Mesothelial cell of epicardium (in vitro differentiated cells): ENCODE measurements at regions not wholly inside any gene's neighbourhood (a gene's known extent, or its start where the extent isn't known, plus 50 kb on each side); places are given as distances from the start of the nearest gene placed in this dataset.
"Not testable (repeated sequence)": the region's sequence is repeated elsewhere in the genome, so short reads cannot be mapped to it uniquely, and the experiment has no call there.

Source experiments
- DNase-seq, 2 experiments: peaks; one replicate each; pipeline ENCODE4 v3.0.0; 2021; ENCODE audit warnings: low spot score in 2 of 2; ENCODE audit not compliant: unreplicated experiment in 2 of 2
- H3K27ac Mint-ChIP-seq: 2 replicates; pipeline ENCODE4 v1.8.0; 2021; ENCODE audit warnings: mixed read lengths
- H3K27me3 Mint-ChIP-seq: 2 replicates; pipeline ENCODE4 v1.8.0; 2021; ENCODE audit warnings: low read depth, mixed read lengths
- H3K36me3 Mint-ChIP-seq: 2 replicates; pipeline ENCODE4 v1.8.0; 2021; ENCODE audit warnings: mixed read lengths
- H3K4me1 Mint-ChIP-seq: 2 replicates; pipeline ENCODE4 v1.8.0; 2021; ENCODE audit warnings: mixed read lengths
- H3K4me3 Mint-ChIP-seq: 2 replicates; pipeline ENCODE4 v1.8.0; 2021; ENCODE audit warnings: mild to moderate bottlenecking, moderate library complexity, mixed read lengths
- H3K9me3 Mint-ChIP-seq: 2 replicates; pipeline ENCODE4 v1.8.0; 2021; ENCODE audit warnings: mixed read lengths
- CTCF ChIP-seq: fragments of 200-600 bp; sonication (generic); IDR thresholded peaks from one replicate; pipeline ENCODE4 v1.5.0; 2021; ENCODE audit warnings: antibody characterized with exemption; ENCODE audit not compliant: unreplicated experiment

DNA sequence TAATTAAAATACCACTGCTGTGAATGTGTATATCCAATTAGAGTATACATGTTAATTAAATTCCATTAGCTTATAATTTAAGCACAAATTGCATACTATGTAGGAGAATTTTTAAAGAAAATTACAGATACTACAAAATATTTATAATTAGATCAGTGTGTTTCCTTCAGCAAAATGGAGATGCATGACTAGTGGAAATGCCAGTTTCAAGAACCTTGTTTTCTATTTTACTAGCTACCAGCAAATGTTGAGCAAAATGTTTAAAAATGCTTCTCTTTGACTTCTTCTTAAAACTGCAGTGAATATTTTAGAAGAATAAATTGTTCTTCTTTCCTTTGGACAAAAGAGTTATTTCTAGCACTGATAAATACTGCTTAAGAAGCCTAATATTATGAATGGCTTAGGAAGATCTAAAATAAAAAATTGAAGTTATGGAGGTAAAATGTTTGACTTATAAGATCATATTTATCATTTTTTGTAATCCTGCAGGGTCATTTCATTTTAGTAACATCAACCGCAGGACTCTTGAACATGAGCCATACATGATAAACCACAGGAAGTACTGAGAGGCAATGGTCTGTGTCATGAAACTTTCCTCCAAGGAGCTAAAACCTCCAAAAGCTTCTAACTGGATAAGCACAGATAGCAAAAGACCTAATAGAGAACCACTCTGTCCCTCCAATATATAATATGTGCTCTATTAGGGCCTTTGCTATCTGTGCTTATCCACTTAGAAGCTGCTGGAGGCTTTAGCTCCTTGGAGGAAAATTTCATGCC lies 1066.0 kb upstream of the CELF2 start:
- no peak for TF ChIP-seq CTCF
- DNase-seq, result no peak
- H3K27me3 Mint-ChIP-seq, result no peaks in the 10 kb centered on the region
- no peak overlapping the region for H3K4me3 Mint-ChIP-seq
- no peak overlapping the region for H3K27ac Mint-ChIP-seq
- peaks cover 4% of the 10 kb centered on the region for H3K9me3 Mint-ChIP-seq
- H3K4me1 Mint-ChIP-seq, result no peaks in the 10 kb centered on the region
- H3K36me3 Mint-ChIP-seq, result no peaks in the 10 kb centered on the region

- Mint-ChIP-seq H3K4me3 (no peak overlapping the region), H3K36me3 (no peaks in the 10 kb centered on the region), H3K27ac (no peak overlapping the region), H3K9me3 (peaks cover 6% of the 10 kb centered on the region), H3K27me3 (no peaks in the 10 kb centered on the region), H3K4me1 (no peaks in the 10 kb centered on the region)
- DNase-seq, result no peak
- no peak for TF ChIP-seq CTCF
These were observed 1060.3 kb upstream of the CELF2 start for GRCh38 chr10:9957351-9957750.

DNA sequence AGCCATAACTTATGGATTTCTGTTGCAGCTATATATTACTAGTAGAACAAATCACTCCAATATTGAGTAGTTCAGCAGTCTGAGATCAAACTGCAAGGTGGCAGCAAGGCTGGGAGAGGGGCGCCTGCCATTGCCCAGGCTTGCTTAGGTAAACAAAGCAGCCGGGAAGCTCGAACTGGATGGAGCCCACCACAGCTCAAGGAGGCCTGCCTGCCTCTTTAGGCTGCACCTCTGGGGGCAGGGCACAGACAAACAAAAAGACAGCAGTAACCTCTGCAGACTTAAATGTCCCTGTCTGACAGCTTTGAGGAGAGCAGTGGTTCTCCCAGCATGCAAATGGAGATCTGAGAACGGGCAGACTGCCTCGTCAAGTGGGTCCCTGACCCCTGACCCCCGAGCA lies 1059.8 kb upstream of the CELF2 start:
- H3K36me3 Mint-ChIP-seq, DNase-seq, H3K9me3 Mint-ChIP-seq, H3K4me1 Mint-ChIP-seq, H3K27ac Mint-ChIP-seq, H3K4me3 Mint-ChIP-seq, H3K27me3 Mint-ChIP-seq: not testable (repeated sequence)

- no peak for TF ChIP-seq CTCF
- Mint-ChIP-seq H3K4me3 (no peak overlapping the region), H3K4me1 (no peaks in the 10 kb centered on the region), H3K27me3 (no peaks in the 10 kb centered on the region), H3K27ac (no peak overlapping the region), H3K36me3 (no peaks in the 10 kb centered on the region), H3K9me3 (no peaks in the 10 kb centered on the region)
- no peak for DNase-seq
These were observed 1052.3 kb upstream of the CELF2 start for GRCh38 chr10:9965341-9965740.

- no peak overlapping the region for H3K4me3 Mint-ChIP-seq
- peaks cover 9% of the 10 kb centered on the region for H3K9me3 Mint-ChIP-seq
- no peak for TF ChIP-seq CTCF
- H3K27me3 Mint-ChIP-seq, result no peaks in the 10 kb centered on the region
- peaks cover 8% of the 10 kb centered on the region for H3K4me1 Mint-ChIP-seq
- H3K27ac Mint-ChIP-seq, result no peak overlapping the region
- DNase-seq, result no peak
- no peaks in the 10 kb centered on the region for H3K36me3 Mint-ChIP-seq
These were observed 1030.9 kb upstream of the CELF2 start for GRCh38 chr10:9986786-9987185.

DNA sequence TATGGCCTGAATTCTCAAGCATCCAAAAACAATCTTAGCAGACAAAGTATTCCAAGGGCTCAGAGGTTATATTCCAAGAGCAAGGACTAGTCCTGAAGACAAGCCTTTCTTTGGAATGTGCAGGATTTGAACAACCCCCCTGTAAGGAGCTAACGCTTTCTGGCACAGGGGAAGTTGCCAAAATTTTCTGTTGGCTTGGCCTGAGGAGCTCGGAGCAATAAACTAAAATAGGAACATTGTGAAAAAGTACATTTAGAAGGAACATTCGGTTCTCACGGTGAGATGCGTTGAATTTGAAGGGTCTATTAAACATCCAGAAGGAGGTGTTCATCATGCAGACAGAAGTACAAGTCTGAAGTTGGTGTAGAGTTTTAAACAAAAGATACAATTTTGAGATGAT lies 1030.5 kb upstream of the CELF2 start:
- peaks cover 12% of the 10 kb centered on the region for H3K4me1 Mint-ChIP-seq
- peaks cover 9% of the 10 kb centered on the region for H3K9me3 Mint-ChIP-seq
- no peak for DNase-seq
- no peak overlapping the region for H3K27ac Mint-ChIP-seq
- no peak for TF ChIP-seq CTCF
- no peak overlapping the region for H3K4me3 Mint-ChIP-seq
- H3K27me3 Mint-ChIP-seq, result no peaks in the 10 kb centered on the region
- H3K36me3 Mint-ChIP-seq, result no peaks in the 10 kb centered on the region
